HG03066 (cell line): ENCODE measurements at regions not wholly inside any gene's neighbourhood (a gene's known extent, or its start where the extent isn't known, plus 50 kb on each side); places are given as distances from the start of the nearest gene placed in this dataset.
"Not testable (repeated sequence)": the region's sequence is repeated elsewhere in the genome, so short reads cannot be mapped to it uniquely, and the experiment has no call there.

Source experiments
- ATAC-seq: cut with Tn5 transposase; IDR thresholded peaks from one replicate; pipeline ENCODE4 v1.9.1; 2021; ENCODE audit warnings: low read depth; ENCODE audit not compliant: unreplicated experiment

GRCh38 chr12:124126950-124127655 is 154.1 kb downstream of the ZNF664 start:
- ATAC-seq = no peak

- no peak for ATAC-seq
These were observed 156.1 kb downstream of the ZNF664 start for GRCh38 chr12:124129132-124129531.

- ATAC-seq = peak; percentile 80
These were observed 157.9 kb downstream of the ZNF664 start for GRCh38 chr12:124130691-124131591.

- ATAC-seq = no peak
These were observed 158.6 kb downstream of the ZNF664 start for GRCh38 chr12:124131659-124132058.

- no peak for ATAC-seq
These were observed 159.5 kb downstream of the ZNF664 start for GRCh38 chr12:124132530-124132929.

- ATAC-seq = no peak
These were observed 158.1 kb upstream of the RFLNA start for GRCh38 chr12:124136796-124137195.

GRCh38 chr12:124140944-124141486 is 153.9 kb upstream of the RFLNA start:
- no peak for ATAC-seq

GRCh38 chr12:124141611-124142010 is 153.3 kb upstream of the RFLNA start:
- not testable (repeated sequence) for ATAC-seq

GRCh38 chr12:124142395-124143035 is 152.4 kb upstream of the RFLNA start:
- ATAC-seq = no peak

- ATAC-seq = no peak
These were observed 151.2 kb upstream of the RFLNA start for GRCh38 chr12:124143726-124144125.

GRCh38 chr12:124144531-124145194 is 150.2 kb upstream of the RFLNA start:
- no peak for ATAC-seq

- ATAC-seq = no peak
These were observed 147.9 kb upstream of the RFLNA start for GRCh38 chr12:124147027-124147426.

- ATAC-seq = no peak
These were observed 147.3 kb upstream of the RFLNA start for GRCh38 chr12:124147575-124147974.

- no peak for ATAC-seq
These were observed 146.2 kb upstream of the RFLNA start for GRCh38 chr12:124148481-124149273.

- no peak for ATAC-seq
These were observed 145.6 kb upstream of the RFLNA start for GRCh38 chr12:124149287-124149686.

GRCh38 chr12:124150168-124150567 is 144.7 kb upstream of the RFLNA start:
- no peak for ATAC-seq

- no peak for ATAC-seq
These were observed 143.3 kb upstream of the RFLNA start for GRCh38 chr12:124151583-124151982.

GRCh38 chr12:124152731-124153130 is 142.2 kb upstream of the RFLNA start:
- no peak for ATAC-seq

GRCh38 chr12:124153392-124153791 is 141.5 kb upstream of the RFLNA start:
- no peak for ATAC-seq

- no peak for ATAC-seq
These were observed 137.5 kb upstream of the RFLNA start for GRCh38 chr12:124157406-124157805.
